A673 (cell line): ENCODE measurements at regions not wholly inside any gene's neighbourhood (a gene's known extent, or its start where the extent isn't known, plus 50 kb on each side); places are given as distances from the start of the nearest gene placed in this dataset.

Source experiments
- CTCF ChIP-seq: fragments of 300-800, 200-600 bp; sonication (generic); conservative IDR thresholded peaks from 2 replicates; pipeline ENCODE4 v1.5.1; 2017; ENCODE audit warnings: low read depth, mild to moderate bottlenecking, antibody characterized with exemption, low read length, moderate library complexity, mixed read lengths
- EZH2 ChIP-seq: fragments of 200-600 bp; sonication (generic); IDR thresholded peaks from 2 replicates; pipeline ENCODE4 v1.6.1; 2017; ENCODE audit warnings: borderline replicate concordance, low read depth, mild to moderate bottlenecking, mixed read lengths, antibody characterized with exemption, low read length; ENCODE audit not compliant: poor library complexity, severe bottlenecking

GRCh38 chr20:60786686-60787217, 465.3 kb upstream of the CDH4 start:
- TF ChIP-seq EZH2 (no peak), CTCF (no peak)
